NCI-H1694 treated with DMSO at 0.1 percent for 48 hours (cell line): ENCODE measurements at regions not wholly inside any gene's neighbourhood (a gene's known extent, or its start where the extent isn't known, plus 50 kb on each side); places are given as distances from the start of the nearest gene placed in this dataset.
"Not testable (repeated sequence)": the region's sequence is repeated elsewhere in the genome, so short reads cannot be mapped to it uniquely, and the experiment has no call there.

ENCODE experiments used
- DNase-seq: peaks from one replicate; lab custom pipeline; 2025; lab: John Stamatoyannopoulos, UW

GRCh38 chr7:66539902-66540375 lies 88.7 kb upstream of the KCTD7 start:
- DNase-seq: no peak

- no peak for DNase-seq
These were observed 86.6 kb upstream of the KCTD7 start for GRCh38 chr7:66542049-66542448.

GRCh38 chr7:66542528-66543269 lies 86.0 kb upstream of the KCTD7 start:
- DNase-seq: no peak

GRCh38 chr7:66549466-66549865 lies 79.2 kb upstream of the KCTD7 start:
- DNase-seq: no peak

GRCh38 chr7:66553001-66553400 lies 75.7 kb upstream of the KCTD7 start:
- no peak for DNase-seq

- not testable (repeated sequence) for DNase-seq
These were observed 75.0 kb upstream of the KCTD7 start for GRCh38 chr7:66553675-66554074.

- DNase-seq: not testable (repeated sequence)
These were observed 74.4 kb upstream of the KCTD7 start for GRCh38 chr7:66554291-66554690.

GRCh38 chr7:66554842-66555430 lies 73.7 kb upstream of the KCTD7 start:
- not testable (repeated sequence) for DNase-seq

- no peak for DNase-seq
These were observed 72.5 kb upstream of the KCTD7 start for GRCh38 chr7:66556177-66556548.

- DNase-seq: no peak
These were observed 72.0 kb upstream of the KCTD7 start for GRCh38 chr7:66556549-66557213.

- peak; percentile 11 for DNase-seq
These were observed 71.2 kb upstream of the KCTD7 start for GRCh38 chr7:66557214-66558200.

- DNase-seq: no peak
These were observed 70.5 kb upstream of the KCTD7 start for GRCh38 chr7:66558201-66558641.

GRCh38 chr7:66558660-66559465 lies 69.8 kb upstream of the KCTD7 start:
- DNase-seq: no peak

GRCh38 chr7:66564045-66564444 lies 64.6 kb upstream of the KCTD7 start:
- no peak for DNase-seq

- not testable (repeated sequence) for DNase-seq
These were observed 58.5 kb upstream of the KCTD7 start for GRCh38 chr7:66570179-66570578.

GRCh38 chr7:66571568-66571967 lies 57.1 kb upstream of the KCTD7 start:
- DNase-seq: no peak

- DNase-seq: not testable (repeated sequence)
These were observed 54.7 kb upstream of the KCTD7 start for GRCh38 chr7:66573782-66574495.

GRCh38 chr7:66574768-66575167 lies 53.9 kb upstream of the KCTD7 start:
- not testable (repeated sequence) for DNase-seq

- no peak for DNase-seq
These were observed 53.3 kb upstream of the KCTD7 start for GRCh38 chr7:66575398-66575797.

- DNase-seq: no peak
These were observed 52.0 kb upstream of the KCTD7 start for GRCh38 chr7:66576646-66577045.
